KMS-11 (cell line): ENCODE measurements at regions not wholly inside any gene's neighbourhood (a gene's known extent, or its start where the extent isn't known, plus 50 kb on each side); places are given as distances from the start of the nearest gene placed in this dataset.
"Not testable (repeated sequence)": the region's sequence is repeated elsewhere in the genome, so short reads cannot be mapped to it uniquely, and the experiment has no call there.

Experiments used
- H2AFZ ChIP-seq: fragments of 200-600 bp; sonication (generic); 2 replicates; pipeline ENCODE4 v1.6.1; 2016; ENCODE audit warnings: antibody characterized with exemption, mixed run types, low read depth
- H3K27ac ChIP-seq: fragments of 200-600 bp; sonication (generic); 2 replicates; pipeline ENCODE4 v1.6.1; 2016; ENCODE audit warnings: mild to moderate bottlenecking, mixed run types
- H3K27me3 ChIP-seq: fragments of 200-600 bp; sonication (generic); 2 replicates; pipeline ENCODE4 v1.6.1; 2017; ENCODE audit warnings: mild to moderate bottlenecking, low read depth, mixed run types, moderate library complexity; ENCODE audit not compliant: insufficient read depth
- H3K36me3 ChIP-seq: fragments of 200-600 bp; sonication (generic); 2 replicates; pipeline ENCODE4 v1.6.1; 2017; ENCODE audit warnings: mild to moderate bottlenecking, mixed run types; ENCODE audit not compliant: insufficient read depth
- H3K4me1 ChIP-seq: fragments of 200-600 bp; sonication (generic); 2 replicates; pipeline ENCODE4 v1.6.1; 2016; ENCODE audit warnings: mild to moderate bottlenecking, low read depth, mixed run types; ENCODE audit not compliant: poor library complexity, severe bottlenecking
- H3K4me2 ChIP-seq: fragments of 200-600 bp; sonication (generic); 2 replicates; pipeline ENCODE4 v1.7.0; 2016; ENCODE audit warnings: mild to moderate bottlenecking, mixed run types
- H3K4me3 ChIP-seq: fragments of 200-600 bp; sonication (generic); IDR thresholded peaks from 2 replicates; pipeline ENCODE4 v1.6.1; 2017; ENCODE audit warnings: low read depth, low read length, mixed read lengths; ENCODE audit not compliant: insufficient read depth
- H3K79me2 ChIP-seq: fragments of 200-600 bp; sonication (generic); 2 replicates; pipeline ENCODE4 v1.6.1; 2016; ENCODE audit warnings: low read depth, mixed run types; ENCODE audit not compliant: insufficient read depth
- H3K9ac ChIP-seq: fragments of 200-600 bp; sonication (generic); 2 replicates; pipeline ENCODE4 v1.6.1; 2016; ENCODE audit warnings: mild to moderate bottlenecking, mixed run types
- H4K20me1 ChIP-seq: fragments of 200-600 bp; sonication (generic); 2 replicates; pipeline ENCODE4 v1.6.1; 2016; ENCODE audit warnings: mild to moderate bottlenecking, mixed run types; ENCODE audit not compliant: insufficient read depth
- CTCF ChIP-seq: fragments of 200-600 bp; sonication (generic); conservative IDR thresholded peaks from 2 replicates; pipeline ENCODE4 v1.6.1; 2017; ENCODE audit warnings: low read depth, mild to moderate bottlenecking, antibody characterized with exemption, low read length, moderate library complexity, mixed read lengths

- Histone ChIP-seq H3K9ac (no peak overlapping the region), H3K79me2 (no peaks in the 10 kb centered on the region), H4K20me1 (no peaks in the 10 kb centered on the region), H3K4me2 (no peak overlapping the region), H3K4me1 (no peaks in the 10 kb centered on the region), H3K36me3 (no peaks in the 10 kb centered on the region), H3K27ac (no peak overlapping the region), H2AFZ (no peak overlapping the region), H3K27me3 (no peaks in the 10 kb centered on the region), H3K4me3 (no peak overlapping the region)
- TF ChIP-seq CTCF: no peak
Observed at GRCh38 chr3:145671121-145671520, 489.9 kb downstream of the PLOD2 start.

DNA sequence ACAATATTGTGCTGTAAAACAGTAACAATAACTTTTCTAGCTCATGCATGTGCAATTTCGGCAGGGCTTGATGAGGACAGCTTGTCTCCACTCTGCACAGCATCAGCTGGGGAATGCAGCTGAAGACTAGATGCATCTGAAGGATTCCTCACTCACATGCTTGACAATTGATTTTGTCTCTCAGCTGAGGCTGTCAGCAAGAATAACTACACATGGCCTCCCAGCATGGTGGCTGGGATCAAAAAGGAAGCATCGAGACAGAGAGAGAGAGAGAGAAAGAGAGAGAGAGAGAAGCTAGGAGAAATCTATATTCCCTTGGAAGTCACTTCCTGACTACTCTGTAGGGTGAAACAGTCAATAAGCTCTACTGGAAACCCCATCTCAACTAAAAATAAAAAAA is 487.1 kb downstream of the PLOD2 start:
- Histone ChIP-seq H3K4me2 (no peak overlapping the region), H3K27ac (no peak overlapping the region), H3K27me3 (no peaks in the 10 kb centered on the region), H3K4me3 (no peak overlapping the region), H3K79me2 (no peaks in the 10 kb centered on the region), H3K4me1 (no peaks in the 10 kb centered on the region), H2AFZ (no peak overlapping the region), H4K20me1 (no peaks in the 10 kb centered on the region), H3K9ac (no peak overlapping the region), H3K36me3 (no peaks in the 10 kb centered on the region)
- TF ChIP-seq CTCF: no peak

DNA sequence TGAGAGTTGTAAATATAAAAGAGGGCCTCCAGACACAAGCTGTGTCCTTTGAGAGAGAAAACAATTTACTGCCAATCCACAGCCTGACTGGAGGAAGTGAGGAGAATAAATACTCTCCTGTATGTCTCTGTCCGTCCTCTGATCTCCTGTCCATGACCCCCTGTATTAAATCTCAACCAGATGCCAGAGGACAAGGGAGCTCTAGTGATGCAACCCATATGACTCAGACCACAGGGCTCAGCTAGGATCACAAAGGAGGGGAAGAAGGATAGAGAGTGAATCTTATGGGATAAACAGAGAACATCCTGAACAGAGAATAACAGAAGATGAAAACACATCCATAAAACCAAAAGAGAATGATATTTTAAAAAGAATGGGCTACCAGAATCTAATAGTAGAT is 482.6 kb downstream of the PLOD2 start:
- Histone ChIP-seq H2AFZ (no peak overlapping the region), H3K9ac (no peak overlapping the region), H3K36me3 (no peaks in the 10 kb centered on the region), H3K4me2 (no peak overlapping the region), H3K4me1 (no peaks in the 10 kb centered on the region), H3K27ac (no peak overlapping the region), H4K20me1 (no peaks in the 10 kb centered on the region), H3K27me3 (no peaks in the 10 kb centered on the region), H3K4me3 (no peak overlapping the region), H3K79me2 (no peaks in the 10 kb centered on the region)
- no peak for TF ChIP-seq CTCF

DNA sequence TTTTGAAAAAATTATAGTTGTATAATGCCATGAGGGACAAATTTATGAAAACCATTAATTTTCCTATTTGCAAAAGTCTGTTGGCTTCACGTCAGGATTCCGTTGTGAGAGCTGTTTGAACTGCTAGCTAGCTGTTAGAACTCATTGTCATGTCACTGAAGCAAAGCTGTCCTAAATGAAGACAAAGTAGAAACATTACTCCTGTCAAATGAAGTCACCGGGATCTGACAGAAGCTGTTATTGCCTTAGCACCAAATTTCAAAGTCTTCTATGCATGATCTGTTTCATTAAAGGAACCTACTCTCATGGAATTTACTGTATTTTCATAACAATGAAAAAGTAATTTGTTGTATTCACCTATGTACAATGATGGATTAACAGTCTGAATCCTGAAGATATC is 479.8 kb downstream of the PLOD2 start:
- Histone ChIP-seq H3K4me2 (no peak overlapping the region), H2AFZ (no peak overlapping the region), H3K27ac (no peak overlapping the region), H4K20me1 (no peaks in the 10 kb centered on the region), H3K27me3 (no peaks in the 10 kb centered on the region), H3K4me3 (no peak overlapping the region), H3K9ac (no peak overlapping the region), H3K36me3 (no peaks in the 10 kb centered on the region), H3K4me1 (no peaks in the 10 kb centered on the region), H3K79me2 (no peaks in the 10 kb centered on the region)
- no peak for TF ChIP-seq CTCF

GRCh38 chr3:145687978-145688377 is 473.0 kb downstream of the PLOD2 start:
- H3K4me2 ChIP-seq, H3K9ac ChIP-seq, H4K20me1 ChIP-seq, H3K4me3 ChIP-seq, H3K4me1 ChIP-seq, H3K27ac ChIP-seq, H3K79me2 ChIP-seq, H2AFZ ChIP-seq, H3K36me3 ChIP-seq, H3K27me3 ChIP-seq: not testable (repeated sequence)
